ENCODE measurements at regions not wholly inside any gene's neighbourhood (a gene's known extent, or its start where the extent isn't known, plus 50 kb on each side); places are given as distances from the start of the nearest gene placed in this dataset.

GRCh38 chr2:39606585-39606984, 59.1 kb upstream of the TMEM178A start:
- FAIRE-seq (no peak), DNase-seq (peak in 2 of 5 donors; percentile 49 to 66)
- intact Hi-C loops (cut with DNase I), result no loop called here

GRCh38 chr2:39607538-39608262, 58.0 kb upstream of the TMEM178A start:
- FAIRE-seq, result no peak
- Histone ChIP-seq H3K27me3 (ENCODE audit: control insufficient read depth, insufficient read depth, low read length) (no peaks in the 10 kb centered on the region), H3K36me3 (ENCODE audit: control insufficient read depth in 2 of 3, insufficient read depth in 3 of 3, low read length in 3 of 3) (no peaks in the 10 kb centered on the region), H3K9ac (ENCODE audit: low read length in 3 of 3) (no peak overlapping the region), H3K27ac (ENCODE audit: low read depth in 2 of 2, low read length in 2 of 2) (no peak overlapping the region), H3K9me3 (ENCODE audit: control insufficient read depth in 2 of 3, insufficient read depth in 1 of 3, low read length in 3 of 3) (no peaks in the 10 kb centered on the region), H3K4me1 (ENCODE audit: control insufficient read depth in 2 of 3, insufficient read depth in 2 of 3, low read depth in 1 of 3, low read length in 3 of 3) (peaks cover 0 to 4% (median 0%) of the 10 kb centered on the region in 3 donors), H3K4me3 (ENCODE audit: low read length in 3 of 3) (no peak overlapping the region)
- DNase-seq, result no peak
- TF ChIP-seq, protein P1, sequence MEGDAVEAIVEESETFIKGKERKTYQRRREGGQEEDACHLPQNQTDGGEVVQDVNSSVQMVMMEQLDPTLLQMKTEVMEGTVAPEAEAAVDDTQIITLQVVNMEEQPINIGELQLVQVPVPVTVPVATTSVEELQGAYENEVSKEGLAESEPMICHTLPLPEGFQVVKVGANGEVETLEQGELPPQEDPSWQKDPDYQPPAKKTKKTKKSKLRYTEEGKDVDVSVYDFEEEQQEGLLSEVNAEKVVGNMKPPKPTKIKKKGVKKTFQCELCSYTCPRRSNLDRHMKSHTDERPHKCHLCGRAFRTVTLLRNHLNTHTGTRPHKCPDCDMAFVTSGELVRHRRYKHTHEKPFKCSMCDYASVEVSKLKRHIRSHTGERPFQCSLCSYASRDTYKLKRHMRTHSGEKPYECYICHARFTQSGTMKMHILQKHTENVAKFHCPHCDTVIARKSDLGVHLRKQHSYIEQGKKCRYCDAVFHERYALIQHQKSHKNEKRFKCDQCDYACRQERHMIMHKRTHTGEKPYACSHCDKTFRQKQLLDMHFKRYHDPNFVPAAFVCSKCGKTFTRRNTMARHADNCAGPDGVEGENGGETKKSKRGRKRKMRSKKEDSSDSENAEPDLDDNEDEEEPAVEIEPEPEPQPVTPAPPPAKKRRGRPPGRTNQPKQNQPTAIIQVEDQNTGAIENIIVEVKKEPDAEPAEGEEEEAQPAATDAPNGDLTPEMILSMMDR (IDR thresholded peaks at IDR 0.05; ENCODE audit: borderline replicate concordance, extremely low read depth, insufficient read depth), result no peak
- intact Hi-C loops (cut with DNase I), result no loop called here

More at GRCh38 chr2:39606585-39606984, 59.1 kb upstream of the TMEM178A start:
- peaks cover 0 to 4% (median 0%) of the 10 kb centered on the region in 3 donors for H3K4me1 ChIP-seq (ENCODE audit: control insufficient read depth in 2 of 3, insufficient read depth in 2 of 3, low read depth in 1 of 3, low read length in 3 of 3)
- H3K36me3 ChIP-seq (ENCODE audit: control insufficient read depth in 2 of 3, insufficient read depth in 3 of 3, low read length in 3 of 3), result no peaks in the 10 kb centered on the region
- H3K4me3 ChIP-seq (ENCODE audit: low read length in 3 of 3), result no peak overlapping the region
- no peak overlapping the region for H3K27ac ChIP-seq (ENCODE audit: low read depth in 2 of 2, low read length in 2 of 2)
- no peak overlapping the region for H3K9ac ChIP-seq (ENCODE audit: low read length in 3 of 3)
- H3K9me3 ChIP-seq (ENCODE audit: control insufficient read depth in 2 of 3, insufficient read depth in 1 of 3, low read length in 3 of 3), result no peaks in the 10 kb centered on the region
- TF ChIP-seq, protein P1 (IDR thresholded peaks at IDR 0.05; ENCODE audit: borderline replicate concordance, extremely low read depth, insufficient read depth), result no peak
- no peaks in the 10 kb centered on the region for H3K27me3 ChIP-seq (ENCODE audit: control insufficient read depth, insufficient read depth, low read length)

DNA sequence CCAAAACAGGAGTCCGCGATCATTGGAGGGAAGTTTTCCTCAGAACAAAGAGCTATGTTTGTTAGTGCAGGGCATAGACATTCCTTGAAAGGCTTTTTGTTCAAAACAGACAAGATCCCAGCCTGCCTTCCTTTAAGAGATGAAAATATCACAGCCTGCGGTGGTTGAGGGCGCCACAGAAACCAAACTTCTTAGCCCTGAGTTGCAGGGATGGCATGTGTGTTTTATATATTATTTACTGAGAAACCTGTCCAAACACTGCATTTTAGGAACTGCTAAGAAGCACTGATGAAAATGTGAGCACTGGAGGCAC, 57.5 kb upstream of the TMEM178A start:
- no peak for FAIRE-seq
- H3K4me3 ChIP-seq (ENCODE audit: low read length in 3 of 3), result no peak overlapping the region
- no peak overlapping the region for H3K9ac ChIP-seq (ENCODE audit: low read length in 3 of 3)
- H3K4me1 ChIP-seq (ENCODE audit: control insufficient read depth in 2 of 3, insufficient read depth in 2 of 3, low read depth in 1 of 3, low read length in 3 of 3), result peaks cover 0 to 4% (median 0%) of the 10 kb centered on the region in 3 donors
- no peaks in the 10 kb centered on the region for H3K9me3 ChIP-seq (ENCODE audit: control insufficient read depth in 2 of 3, insufficient read depth in 1 of 3, low read length in 3 of 3)
- no peaks in the 10 kb centered on the region for H3K27me3 ChIP-seq (ENCODE audit: control insufficient read depth, insufficient read depth, low read length)
- H3K36me3 ChIP-seq (ENCODE audit: control insufficient read depth in 2 of 3, insufficient read depth in 3 of 3, low read length in 3 of 3), result no peaks in the 10 kb centered on the region
- H3K27ac ChIP-seq (ENCODE audit: low read depth in 2 of 2, low read length in 2 of 2), result no peak overlapping the region
- TF ChIP-seq, protein P1 (IDR thresholded peaks at IDR 0.05; ENCODE audit: borderline replicate concordance, extremely low read depth, insufficient read depth), result no peak
- no peak for DNase-seq
- intact Hi-C loops (cut with DNase I), result no loop called here

Measured in kidney (tissue), 13 donors.